ENCODE measurements at regions not wholly inside any gene's neighbourhood (a gene's known extent, or its start where the extent isn't known, plus 50 kb on each side); places are given as distances from the start of the nearest gene placed in this dataset.

DNA sequence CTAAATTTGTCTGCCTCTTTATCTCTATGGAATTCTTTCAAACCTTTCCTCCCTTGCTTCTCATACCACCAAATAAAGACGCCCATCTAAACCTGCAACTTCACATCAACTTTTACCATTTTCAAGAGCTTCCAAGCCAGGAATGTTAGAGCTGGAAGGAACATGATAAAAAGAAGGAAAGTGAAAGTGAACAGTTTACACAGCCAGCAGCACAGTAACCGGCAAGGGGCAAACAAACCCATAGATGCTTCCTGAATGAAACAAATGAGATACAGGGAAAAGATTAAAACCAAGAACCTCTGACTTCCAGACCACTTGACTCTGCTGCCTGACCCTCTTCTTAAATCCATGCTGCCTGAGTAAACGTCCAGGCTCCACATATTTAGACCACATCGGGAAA is 231.1 kb upstream of the CA10 start:
- TF ChIP-seq, protein P1, sequence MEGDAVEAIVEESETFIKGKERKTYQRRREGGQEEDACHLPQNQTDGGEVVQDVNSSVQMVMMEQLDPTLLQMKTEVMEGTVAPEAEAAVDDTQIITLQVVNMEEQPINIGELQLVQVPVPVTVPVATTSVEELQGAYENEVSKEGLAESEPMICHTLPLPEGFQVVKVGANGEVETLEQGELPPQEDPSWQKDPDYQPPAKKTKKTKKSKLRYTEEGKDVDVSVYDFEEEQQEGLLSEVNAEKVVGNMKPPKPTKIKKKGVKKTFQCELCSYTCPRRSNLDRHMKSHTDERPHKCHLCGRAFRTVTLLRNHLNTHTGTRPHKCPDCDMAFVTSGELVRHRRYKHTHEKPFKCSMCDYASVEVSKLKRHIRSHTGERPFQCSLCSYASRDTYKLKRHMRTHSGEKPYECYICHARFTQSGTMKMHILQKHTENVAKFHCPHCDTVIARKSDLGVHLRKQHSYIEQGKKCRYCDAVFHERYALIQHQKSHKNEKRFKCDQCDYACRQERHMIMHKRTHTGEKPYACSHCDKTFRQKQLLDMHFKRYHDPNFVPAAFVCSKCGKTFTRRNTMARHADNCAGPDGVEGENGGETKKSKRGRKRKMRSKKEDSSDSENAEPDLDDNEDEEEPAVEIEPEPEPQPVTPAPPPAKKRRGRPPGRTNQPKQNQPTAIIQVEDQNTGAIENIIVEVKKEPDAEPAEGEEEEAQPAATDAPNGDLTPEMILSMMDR (IDR thresholded peaks at IDR 0.05): no peak
- no peak for TF ChIP-seq POLR2AphosphoS5 (IDR thresholded peaks at IDR 0.05; ENCODE audit: insufficient read depth in 1 of 2, low read depth in 1 of 2)
- no peak for TF ChIP-seq POLR2A (IDR thresholded peaks at IDR 0.05)

Data from vagina (tissue), 2 donors.